Mesenteric fat pad (tissue), 1 donor: ENCODE measurements at regions not wholly inside any gene's neighbourhood (a gene's known extent, or its start where the extent isn't known, plus 50 kb on each side); places are given as distances from the start of the nearest gene placed in this dataset.
A peak's percentile ranks its signal among the peaks of the same experiment; 100 is the strongest.

Experiments used
- DNase-seq: peaks from one replicate; pipeline ENCODE4 v3.0.0-alpha.2; 2020; ENCODE audit warnings: low spot score
- donor health status: DM: yes; HTN: yes; CAD: no.

DNA sequence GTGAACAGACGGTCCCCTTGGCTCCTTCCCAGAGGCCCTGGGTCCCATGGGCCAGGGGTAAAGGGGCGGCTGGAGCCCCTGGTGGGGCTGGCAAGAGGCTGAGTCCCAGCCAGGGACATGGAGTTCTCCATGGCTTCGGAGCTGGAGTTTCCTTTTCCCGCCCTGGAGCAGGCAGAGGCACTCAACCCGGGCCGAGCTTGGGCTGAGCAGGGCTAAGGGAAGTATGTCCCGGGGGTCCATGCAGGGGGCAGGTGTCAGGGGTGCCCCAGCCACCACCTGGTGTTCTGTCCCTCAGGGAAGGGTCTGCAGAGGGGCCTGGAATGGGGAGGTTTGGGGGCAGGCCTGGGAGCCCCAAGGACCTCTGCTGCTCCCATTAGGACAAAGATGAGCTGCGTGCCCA lies 54.0 kb upstream of the TPM4 start:
- peak; percentile 79 for DNase-seq

DNA sequence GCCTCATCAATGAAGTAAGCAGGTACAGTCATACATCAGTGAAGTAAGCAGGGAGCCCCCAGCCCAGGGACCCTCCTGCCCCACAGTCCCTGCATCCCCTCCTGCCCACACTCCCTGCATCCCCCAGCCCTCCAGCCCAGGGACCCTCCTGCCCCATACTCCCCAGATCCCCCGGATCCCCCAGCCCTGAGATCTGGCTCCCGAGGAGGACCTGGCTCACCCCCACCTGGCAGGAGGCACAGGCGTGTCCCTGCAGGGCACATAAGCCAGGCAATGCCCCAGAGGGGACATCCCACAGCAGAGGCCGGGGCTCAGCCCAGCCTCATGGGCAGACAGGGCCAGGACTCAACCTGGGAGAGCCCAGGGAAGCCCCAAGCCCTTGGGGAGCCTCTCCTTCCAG lies 53.6 kb upstream of the TPM4 start:
- DNase-seq, result peak; percentile 81

DNA sequence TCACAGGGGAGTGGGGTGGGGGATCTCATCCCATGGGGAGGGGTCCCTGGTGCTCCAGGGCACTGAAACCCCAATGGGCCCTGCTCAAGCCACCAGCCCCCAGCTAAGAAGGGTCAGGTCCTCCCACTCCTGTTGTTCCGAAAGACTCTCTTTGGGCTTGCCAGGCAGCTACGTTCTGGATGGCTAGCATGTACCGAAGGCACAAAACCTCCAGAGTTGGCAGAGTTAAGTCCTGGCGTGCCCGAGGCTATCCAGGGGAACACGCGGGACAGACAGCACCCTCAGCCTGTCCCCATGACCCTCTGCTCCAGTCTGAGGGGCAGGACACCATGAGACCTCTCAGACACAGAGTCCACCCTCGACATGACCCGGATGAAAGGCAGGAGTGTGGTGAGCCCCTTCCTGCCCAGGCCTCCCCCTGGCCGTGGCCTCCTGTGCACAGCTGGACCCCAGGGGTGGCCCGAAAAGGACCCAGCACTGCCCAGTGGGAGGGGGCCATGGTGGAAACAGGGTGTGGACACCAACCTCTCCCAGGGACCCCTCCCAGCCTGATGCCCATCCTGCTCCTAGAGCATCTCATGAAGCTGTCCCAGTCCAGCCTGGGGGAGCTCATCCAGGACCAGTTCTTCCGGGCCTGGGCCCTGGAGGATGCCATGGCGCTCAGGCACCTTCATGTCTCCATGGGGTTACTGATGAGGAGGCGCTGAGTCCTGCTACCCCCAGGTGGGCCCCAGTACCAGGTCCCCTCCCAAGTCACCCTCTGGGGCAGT lies 53.0 kb upstream of the TPM4 start:
- DNase-seq, result peak; percentile 76

DNA sequence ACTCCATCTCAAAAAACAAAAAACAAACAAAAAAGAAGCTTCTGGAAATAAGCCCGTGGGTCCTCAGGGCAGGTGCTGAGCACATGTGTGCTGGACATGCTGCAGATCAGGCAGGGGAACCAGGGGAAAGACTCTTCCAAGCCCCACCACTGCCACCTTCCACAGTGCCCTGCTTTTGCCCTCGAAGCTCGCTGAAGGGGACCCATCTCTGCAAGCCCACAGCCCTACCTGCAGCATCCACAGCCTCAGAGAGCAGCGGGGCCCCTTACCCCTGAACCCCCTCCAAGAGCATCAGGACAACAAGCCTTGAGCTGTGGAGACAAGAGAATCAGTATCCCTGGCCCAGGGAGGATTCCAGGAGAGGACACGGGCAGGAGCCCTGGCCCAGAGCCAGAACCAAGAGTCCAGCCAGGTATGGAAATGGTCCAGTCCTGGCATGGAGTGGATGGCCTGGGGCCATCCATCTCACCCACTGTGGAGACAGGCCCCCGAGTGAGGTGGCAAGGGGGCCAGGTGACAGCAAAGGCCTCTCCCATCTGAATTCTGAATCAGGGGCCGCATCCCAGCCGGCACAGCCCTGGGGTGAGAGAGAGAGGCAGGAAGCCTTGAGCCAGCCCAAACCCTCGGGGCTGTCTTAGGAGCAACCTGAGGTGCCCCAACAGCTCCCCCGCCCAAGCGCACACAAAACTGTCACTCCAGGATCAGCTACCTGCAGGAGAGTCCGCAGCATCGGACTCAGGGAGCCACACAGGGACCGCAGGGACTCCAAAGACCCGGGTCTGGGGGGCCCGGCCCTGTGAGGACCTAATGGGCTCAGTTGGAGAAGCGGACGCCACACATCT lies 51.8 kb upstream of the TPM4 start:
- peak; percentile 81 for DNase-seq

DNA sequence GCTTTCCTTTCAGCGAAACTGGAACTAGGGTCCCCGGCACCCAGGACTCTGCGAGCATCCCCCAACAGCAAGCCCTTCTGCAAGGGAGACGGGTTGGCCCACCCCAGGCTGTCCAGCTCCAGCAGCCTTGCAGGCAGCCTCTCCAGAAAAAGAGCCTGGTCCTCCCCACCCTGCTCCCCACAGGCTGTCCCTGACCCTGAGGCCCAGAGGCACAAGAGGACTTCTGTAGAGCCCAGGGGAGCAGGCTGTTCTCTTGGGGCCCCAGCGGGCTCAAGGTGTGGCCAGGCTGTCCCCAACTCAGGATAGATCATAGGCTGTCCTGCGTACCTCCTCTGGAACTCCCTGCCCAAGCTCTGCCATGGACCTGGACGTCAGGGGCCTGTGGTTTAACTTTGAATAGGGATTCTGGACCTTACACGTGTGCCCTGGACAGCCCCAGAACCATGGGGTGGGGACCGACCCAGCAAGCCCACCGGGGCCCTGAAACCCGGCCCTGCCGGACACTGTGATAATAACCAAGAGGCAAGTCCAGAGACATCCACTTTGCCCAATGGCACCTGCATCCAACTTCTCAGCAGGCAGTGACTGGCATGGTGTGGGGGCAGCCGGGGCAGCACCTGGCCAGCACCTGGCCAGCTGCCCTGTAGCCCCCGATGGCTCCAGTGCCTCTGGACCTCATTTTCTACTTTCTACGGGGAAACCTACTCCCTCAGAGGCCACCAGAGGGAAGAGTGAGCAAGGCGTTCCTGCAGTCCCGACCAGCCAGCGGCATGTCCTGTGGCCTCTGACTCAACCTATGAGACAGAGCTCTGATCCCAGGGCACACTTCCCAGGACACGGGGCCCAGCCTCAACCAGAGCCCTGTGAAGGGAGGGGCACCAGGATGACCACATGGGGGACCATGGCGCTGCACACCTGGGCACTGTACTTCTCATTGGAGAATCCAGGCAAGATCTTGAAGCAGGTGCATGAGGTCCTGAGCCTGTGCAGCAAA lies 50.9 kb upstream of the TPM4 start:
- peak; percentile 88 for DNase-seq

DNA sequence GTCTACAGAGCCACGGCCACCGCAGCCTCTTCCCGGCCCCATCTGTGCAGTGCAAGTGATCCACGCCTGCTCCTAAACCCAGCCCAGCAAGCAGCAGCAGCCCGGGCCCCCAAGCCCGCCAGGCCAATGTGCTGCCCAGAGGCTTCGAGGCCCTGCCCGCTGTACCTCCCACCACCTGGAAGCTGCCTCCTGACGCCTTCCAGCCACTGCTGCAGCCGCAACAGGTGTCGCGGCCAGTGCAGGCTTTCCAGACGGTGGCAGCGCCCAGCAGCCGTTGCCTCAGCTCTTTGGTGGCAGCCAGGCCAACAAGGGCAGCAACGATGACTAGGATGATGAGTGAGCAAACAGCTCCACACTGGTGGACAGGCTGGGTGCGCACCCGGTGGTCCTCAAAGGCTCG lies 50.2 kb upstream of the TPM4 start:
- DNase-seq, result peak; percentile 77
